A549 (cell line): ENCODE measurements at regions not wholly inside any gene's neighbourhood (a gene's known extent, or its start where the extent isn't known, plus 50 kb on each side); places are given as distances from the start of the nearest gene placed in this dataset.

Experiments used
- ATAC-seq, 2 experiments: fragments of 200-7000 bp in 1 of 2; fragments of >200 bp in 1 of 2; cut with Nextera tagmentation in 1 of 2; cut with Tn5 transposase in 1 of 2; 3 replicates each; pipeline versions ENCODE4 v1.8.0 to v1.9.1; 2018 to 2020; ENCODE audit warnings: mild to moderate bottlenecking in 1 of 2, moderate library complexity in 1 of 2
- CTCF ChIA-PET: fragments of 300-600 bp; sonication (Branson Sonifier 250); formaldehyde crosslinking; extraction: SDS; loops from one replicate; lab custom pipeline; 2021; ENCODE audit warnings: antibody characterized with exemption, inconsistent platforms; lab: Yijun Ruan, JAX
- POLR2A ChIA-PET: fragments of 350-600 bp; formaldehyde crosslinking; extraction: SDS; loops from one replicate; lab custom pipeline; 2021; ENCODE audit warnings: antibody characterized with exemption, inconsistent platforms; lab: Yijun Ruan, JAX
- DNase-seq, 2 experiments: peaks; one replicate each; pipeline versions ENCODE4 v3.0.0 to v3.0.0-alpha.2; 2011 to 2016; ENCODE audit warnings: low read depth in 1 of 2, low spot score in 1 of 2
- FAIRE-seq: peaks from 2 replicates; lab custom pipeline; 2011; peaks lifted over from hg19 to GRCh38; lab: Jason Lieb, UNC
- H3K27ac ChIP-seq, 2 experiments: fragments of >200 bp; sonication (Bioruptor Twin); formaldehyde crosslinking; 3 replicates each; pipeline ENCODE4 v1.5.1; 2016 to 2017
- H3K4me1 ChIP-seq: fragments of >200 bp; sonication (Bioruptor Twin); formaldehyde crosslinking; 3 replicates; pipeline ENCODE4 v1.6.1; 2016
- H3K4me2 ChIP-seq: fragments of >200 bp; sonication (Bioruptor Twin); formaldehyde crosslinking; 3 replicates; pipeline ENCODE4 v1.6.1; 2016
- H3K4me3 ChIP-seq: fragments of >200 bp; sonication (Bioruptor Twin); formaldehyde crosslinking; 3 replicates; pipeline ENCODE4 v1.5.1; 2016
- H3K9me3 ChIP-seq: fragments of >200 bp; sonication (Bioruptor Twin); formaldehyde crosslinking; 3 replicates; pipeline ENCODE4 v1.6.1; 2016
- CBX8 ChIP-seq: fragments of 200-600 bp; sonication (generic); IDR thresholded peaks from 2 replicates; pipeline ENCODE4 v1.6.1; 2016
- CEBPB ChIP-seq, 2 experiments: fragments of >200 bp in 1 of 2; sonication (Bioruptor Twin) in 1 of 2; formaldehyde crosslinking in 1 of 2; IDR thresholded peaks; 2 replicates each; pipeline ENCODE4 v1.6.1; 2012 to 2016
- CHD2 ChIP-seq: fragments of 150-350 bp; IDR thresholded peaks from 2 replicates; pipeline ENCODE4 v1.6.1; 2014; ENCODE audit warnings: low read length; ENCODE audit not compliant: partially characterized antibody
- E2F6 ChIP-seq: IDR thresholded peaks from 2 replicates; pipeline ENCODE4 v1.6.1; 2012; ENCODE audit warnings: low read depth, borderline replicate concordance
- FOSB ChIP-seq: fragments of 250-450 bp; sonication (Bioruptor Pico); IDR thresholded peaks from 2 replicates; pipeline ENCODE4 v1.5.0; 2020; ENCODE audit warnings: mild to moderate bottlenecking, moderate library complexity
- GATA3 ChIP-seq: IDR thresholded peaks from 2 replicates; pipeline ENCODE4 v1.6.1; 2012; ENCODE audit warnings: borderline replicate concordance
- HEYL ChIP-seq: fragments of 250-450 bp; sonication (Bioruptor Pico); IDR thresholded peaks from 2 replicates; pipeline ENCODE4 v1.8.0; 2021; ENCODE audit warnings: mild to moderate bottlenecking, moderate library complexity
- JUNB ChIP-seq: fragments of >200 bp; sonication (Bioruptor Twin); formaldehyde crosslinking; IDR thresholded peaks from 2 replicates; pipeline ENCODE4 v1.6.1; 2016
- MAFK ChIP-seq: fragments of 450-650 bp; IDR thresholded peaks from 2 replicates; pipeline ENCODE4 v1.6.1; 2014; ENCODE audit not compliant: partially characterized antibody
- NFE2L2 ChIP-seq: fragments of 150-350 bp; conservative IDR thresholded peaks from 2 replicates; pipeline ENCODE4 v1.6.1; 2014; ENCODE audit warnings: low read length
- PHF8 ChIP-seq: fragments of 200-600 bp; sonication (generic); IDR thresholded peaks from 2 replicates; pipeline ENCODE4 v1.6.1; 2016; ENCODE audit warnings: low read depth, mild to moderate bottlenecking, antibody characterized with exemption, moderate library complexity, borderline replicate concordance
- POLR2A ChIP-seq: IDR thresholded peaks from 2 replicates; pipeline ENCODE4 v1.6.1; 2012; ENCODE audit warnings: mild to moderate bottlenecking, low read length
- RFX5 ChIP-seq: fragments of 450-650 bp; IDR thresholded peaks from 2 replicates; pipeline ENCODE4 v1.7.1; 2014; ENCODE audit warnings: antibody characterized with exemption, mild to moderate bottlenecking, moderate library complexity
- RNF2 ChIP-seq: fragments of 200-600 bp; sonication (generic); IDR thresholded peaks from 2 replicates; pipeline ENCODE4 v1.6.1; 2016; ENCODE audit warnings: low read depth, mild to moderate bottlenecking, antibody characterized with exemption, moderate library complexity, borderline replicate concordance
- TFCP2L1 ChIP-seq: fragments of 250-450 bp; sonication (Bioruptor Pico); IDR thresholded peaks from 2 replicates; pipeline ENCODE4 v1.5.0; 2021; ENCODE audit warnings: mild to moderate bottlenecking
- TP53 ChIP-seq: fragments of 250-450 bp; sonication (Bioruptor Pico); IDR thresholded peaks from 2 replicates; pipeline ENCODE4 v1.5.0; 2021; ENCODE audit warnings: mild to moderate bottlenecking, moderate library complexity
- ZSCAN20 ChIP-seq: fragments of 250-450 bp; sonication (Bioruptor Pico); IDR thresholded peaks from 2 replicates; pipeline ENCODE4 v1.8.0; 2022; ENCODE audit warnings: mild to moderate bottlenecking, moderate library complexity
- WGBS: methylation state at CpG from one replicate; pipeline ENCODE4 v1.1.6; 2017; ENCODE audit errors: missing lambda C conversion rate; 5-methylcytosine and 5-hydroxymethylcytosine counted together
- TF ChIP-seq, protein P1 (sequence below): fragments of 250-450 bp; sonication (Bioruptor Pico); IDR thresholded peaks from 2 replicates; pipeline ENCODE4 v1.5.0; 2020; ENCODE audit warnings: low read depth, mild to moderate bottlenecking, moderate library complexity
- TF ChIP-seq, protein P2 (sequence below): fragments of >200 bp; sonication (Bioruptor Twin); formaldehyde crosslinking; IDR thresholded peaks from 3 replicates; pipeline ENCODE4 v1.6.1; 2016
- TF ChIP-seq, protein P3 (sequence below): fragments of >200 bp; sonication (Bioruptor Twin); formaldehyde crosslinking; IDR thresholded peaks from 2 replicates; pipeline ENCODE4 v1.6.1; 2016
- TF ChIP-seq, protein P4 (sequence below): fragments of >200 bp; sonication (Bioruptor Twin); formaldehyde crosslinking; IDR thresholded peaks from 3 replicates; pipeline ENCODE4 v1.5.1; 2016
- TF ChIP-seq, protein P5 (sequence below): IDR thresholded peaks from 2 replicates; pipeline ENCODE4 v1.6.1; 2012
- TF ChIP-seq, protein P6 (sequence below): IDR thresholded peaks from 2 replicates; pipeline ENCODE4 v1.6.1; 2012

DNA sequence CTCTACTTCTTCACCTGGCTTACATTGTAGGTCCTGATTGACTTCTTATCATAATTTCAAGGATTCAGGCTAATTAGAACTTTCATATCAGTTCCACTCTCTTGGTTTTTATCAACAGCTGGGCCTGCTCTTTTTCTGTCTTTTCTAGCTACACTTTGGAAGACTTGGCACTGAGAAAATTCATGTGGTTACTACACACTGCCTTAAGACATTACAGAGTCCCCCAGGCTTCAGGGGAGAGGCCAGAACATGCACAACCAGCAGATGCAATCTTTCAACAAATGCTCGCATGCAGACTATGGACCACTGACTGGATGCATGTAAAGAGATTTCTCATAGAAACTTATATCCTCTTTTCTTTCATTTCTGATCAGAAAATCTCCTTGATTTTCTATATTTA, 423.5 kb downstream of the TUSC7 start:
- no peaks in the 10 kb centered on the region for H3K4me1 ChIP-seq
- ATAC-seq (no peak), DNase-seq (no peak), FAIRE-seq (no peak)
- TF ChIP-seq, protein P1, sequence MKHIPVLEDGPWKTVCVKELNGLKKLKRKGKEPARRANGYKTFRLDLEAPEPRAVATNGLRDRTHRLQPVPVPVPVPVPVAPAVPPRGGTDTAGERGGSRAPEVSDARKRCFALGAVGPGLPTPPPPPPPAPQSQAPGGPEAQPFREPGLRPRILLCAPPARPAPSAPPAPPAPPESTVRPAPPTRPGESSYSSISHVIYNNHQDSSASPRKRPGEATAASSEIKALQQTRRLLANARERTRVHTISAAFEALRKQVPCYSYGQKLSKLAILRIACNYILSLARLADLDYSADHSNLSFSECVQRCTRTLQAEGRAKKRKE (CRISPR knock-in tag): no peak
- TF ChIP-seq RNF2 (no peak), POLR2A (no peak)
- WGBS: 100% methylated on average over 1 of the region's 1 CpG
- no peaks in the 10 kb centered on the region for H3K9me3 ChIP-seq
- no peak overlapping the region for H3K27ac ChIP-seq
- ChIA-PET CTCF (no interaction called here), POLR2A (no interaction called here)
- H3K4me3 ChIP-seq: no peak overlapping the region
- H3K4me2 ChIP-seq: no peak overlapping the region

- FAIRE-seq: no peak
- CTCF ChIA-PET: no interaction called here
Measured at GRCh38 chr3:117135207-117135606, 425.6 kb downstream of the TUSC7 start.

GRCh38 chr3:117136003-117136402, 426.4 kb downstream of the TUSC7 start:
- ATAC-seq (no peak), FAIRE-seq (no peak), DNase-seq (no peak)
- 0% methylated on average over 1 of the region's 1 CpG for WGBS
- no peak overlapping the region for H3K4me3 ChIP-seq
- ChIA-PET POLR2A (no interaction called here), CTCF (no interaction called here)
- no peak overlapping the region for H3K27ac ChIP-seq
- H3K4me2 ChIP-seq: no peak overlapping the region
- TF ChIP-seq TFCP2L1 (CRISPR knock-in tag) (no peak), JUNB (no peak), POLR2A (no peak), GATA3 (no peak), MAFK (no peak), ZSCAN20 (CRISPR knock-in tag) (no peak), PHF8 (no peak), NFE2L2 (no peak), RFX5 (no peak), FOSB (CRISPR knock-in tag) (no peak), CEBPB (IDR thresholded peaks at IDR 0.05) (no peak)
- TF ChIP-seq, protein P2, sequence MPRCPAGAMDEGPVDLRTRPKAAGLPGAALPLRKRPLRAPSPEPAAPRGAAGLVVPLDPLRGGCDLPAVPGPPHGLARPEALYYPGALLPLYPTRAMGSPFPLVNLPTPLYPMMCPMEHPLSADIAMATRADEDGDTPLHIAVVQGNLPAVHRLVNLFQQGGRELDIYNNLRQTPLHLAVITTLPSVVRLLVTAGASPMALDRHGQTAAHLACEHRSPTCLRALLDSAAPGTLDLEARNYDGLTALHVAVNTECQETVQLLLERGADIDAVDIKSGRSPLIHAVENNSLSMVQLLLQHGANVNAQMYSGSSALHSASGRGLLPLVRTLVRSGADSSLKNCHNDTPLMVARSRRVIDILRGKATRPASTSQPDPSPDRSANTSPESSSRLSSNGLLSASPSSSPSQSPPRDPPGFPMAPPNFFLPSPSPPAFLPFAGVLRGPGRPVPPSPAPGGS: no peak
- H3K9me3 ChIP-seq: no peaks in the 10 kb centered on the region
- H3K4me1 ChIP-seq: no peaks in the 10 kb centered on the region

More at GRCh38 chr3:117135207-117135606, 425.6 kb downstream of the TUSC7 start:
- Histone ChIP-seq H3K4me1 (no peaks in the 10 kb centered on the region), H3K9me3 (no peaks in the 10 kb centered on the region), H3K4me2 (no peak overlapping the region), H3K27ac (no peak overlapping the region), H3K4me3 (no peak overlapping the region)
- no peak for DNase-seq
- ATAC-seq: no peak
- POLR2A ChIA-PET: no interaction called here
- TF ChIP-seq, protein P3, sequence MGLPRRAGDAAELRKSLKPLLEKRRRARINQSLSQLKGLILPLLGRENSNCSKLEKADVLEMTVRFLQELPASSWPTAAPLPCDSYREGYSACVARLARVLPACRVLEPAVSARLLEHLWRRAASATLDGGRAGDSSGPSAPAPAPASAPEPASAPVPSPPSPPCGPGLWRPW: no peak
- TF ChIP-seq HEYL (CRISPR knock-in tag) (no peak), E2F6 (no peak), ZSCAN20 (CRISPR knock-in tag) (no peak)
- TF ChIP-seq, protein P2: no peak

- CTCF ChIA-PET: interaction anchor here (0.7 kb wide), 1 partner anchor 256 kb away, joined by 3 read pairs; no protein-coding TSS in a partner anchor
- DNase-seq (no peak), FAIRE-seq (no peak), ATAC-seq (no peak)
- POLR2A ChIA-PET: no interaction called here
- Histone ChIP-seq H3K4me3 (no peak overlapping the region), H3K4me2 (no peak overlapping the region), H3K9me3 (no peaks in the 10 kb centered on the region), H3K4me1 (no peaks in the 10 kb centered on the region), H3K27ac (no peak overlapping the region)
- WGBS: 83% methylated on average over 1 of the region's 1 CpG
- no peak for TF ChIP-seq CBX8
- TF ChIP-seq TP53 (CRISPR knock-in tag): no peak
- TF ChIP-seq RFX5: no peak
- TF ChIP-seq, protein P4, sequence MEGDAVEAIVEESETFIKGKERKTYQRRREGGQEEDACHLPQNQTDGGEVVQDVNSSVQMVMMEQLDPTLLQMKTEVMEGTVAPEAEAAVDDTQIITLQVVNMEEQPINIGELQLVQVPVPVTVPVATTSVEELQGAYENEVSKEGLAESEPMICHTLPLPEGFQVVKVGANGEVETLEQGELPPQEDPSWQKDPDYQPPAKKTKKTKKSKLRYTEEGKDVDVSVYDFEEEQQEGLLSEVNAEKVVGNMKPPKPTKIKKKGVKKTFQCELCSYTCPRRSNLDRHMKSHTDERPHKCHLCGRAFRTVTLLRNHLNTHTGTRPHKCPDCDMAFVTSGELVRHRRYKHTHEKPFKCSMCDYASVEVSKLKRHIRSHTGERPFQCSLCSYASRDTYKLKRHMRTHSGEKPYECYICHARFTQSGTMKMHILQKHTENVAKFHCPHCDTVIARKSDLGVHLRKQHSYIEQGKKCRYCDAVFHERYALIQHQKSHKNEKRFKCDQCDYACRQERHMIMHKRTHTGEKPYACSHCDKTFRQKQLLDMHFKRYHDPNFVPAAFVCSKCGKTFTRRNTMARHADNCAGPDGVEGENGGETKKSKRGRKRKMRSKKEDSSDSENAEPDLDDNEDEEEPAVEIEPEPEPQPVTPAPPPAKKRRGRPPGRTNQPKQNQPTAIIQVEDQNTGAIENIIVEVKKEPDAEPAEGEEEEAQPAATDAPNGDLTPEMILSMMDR: no peak
- TF ChIP-seq, protein P5, sequence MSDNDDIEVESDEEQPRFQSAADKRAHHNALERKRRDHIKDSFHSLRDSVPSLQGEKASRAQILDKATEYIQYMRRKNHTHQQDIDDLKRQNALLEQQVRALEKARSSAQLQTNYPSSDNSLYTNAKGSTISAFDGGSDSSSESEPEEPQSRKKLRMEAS: no peak
- TF ChIP-seq CHD2: no peak
- TF ChIP-seq, protein P6, sequence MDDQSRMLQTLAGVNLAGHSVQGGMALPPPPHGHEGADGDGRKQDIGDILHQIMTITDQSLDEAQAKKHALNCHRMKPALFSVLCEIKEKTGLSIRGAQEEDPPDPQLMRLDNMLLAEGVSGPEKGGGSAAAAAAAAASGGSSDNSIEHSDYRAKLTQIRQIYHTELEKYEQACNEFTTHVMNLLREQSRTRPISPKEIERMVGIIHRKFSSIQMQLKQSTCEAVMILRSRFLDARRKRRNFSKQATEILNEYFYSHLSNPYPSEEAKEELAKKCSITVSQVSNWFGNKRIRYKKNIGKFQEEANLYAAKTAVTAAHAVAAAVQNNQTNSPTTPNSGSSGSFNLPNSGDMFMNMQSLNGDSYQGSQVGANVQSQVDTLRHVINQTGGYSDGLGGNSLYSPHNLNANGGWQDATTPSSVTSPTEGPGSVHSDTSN: no peak
- TF ChIP-seq, protein P2: no peak
- no peak for TF ChIP-seq TFCP2L1 (CRISPR knock-in tag)
Measured at GRCh38 chr3:117137065-117137464, 427.5 kb downstream of the TUSC7 start.
